Thoracic aorta (tissue), 2 donors: ENCODE measurements at regions not wholly inside any gene's neighbourhood (a gene's known extent, or its start where the extent isn't known, plus 50 kb on each side); places are given as distances from the start of the nearest gene placed in this dataset.

Source experiments
- ATAC-seq: fragments of 150-250 bp; one replicate; pipeline ENCODE4 v1.8.0; 2017; ENCODE audit warnings: low read depth; ENCODE audit not compliant: insufficient number of reproducible peaks, low FRiP score
- DNase-seq: peaks from one replicate; pipeline ENCODE4 v3.0.0-alpha.2; 2020; ENCODE audit warnings: low spot score
- H3K27ac ChIP-seq, 2 donors: fragments of 200-600 bp; sonication (generic); 1 replicate in 1 of 2; 2 replicates in 1 of 2; pipeline ENCODE4 v1.5.1; 2016; ENCODE audit warnings: mild to moderate bottlenecking in 2 of 2, moderate library complexity in 2 of 2
- H3K27me3 ChIP-seq: fragments of 200-600 bp; sonication (generic); replicated peaks from 2 replicates; pipeline ENCODE4 v1.6.0; 2016; ENCODE audit warnings: mild to moderate bottlenecking; ENCODE audit not compliant: insufficient read depth
- H3K36me3 ChIP-seq: fragments of 200-600 bp; sonication (generic); one replicate; pipeline ENCODE4 v1.5.1; 2016
- H3K4me1 ChIP-seq, 2 donors: fragments of 200-600 bp; sonication (generic); 1 replicate in 1 of 2; 2 replicates in 1 of 2; pipeline versions ENCODE4 v1.5.1 to v1.6.0; 2016; ENCODE audit warnings: low read depth in 2 of 2, mild to moderate bottlenecking in 1 of 2; ENCODE audit not compliant: control insufficient read depth in 1 of 2
- H3K4me3 ChIP-seq: fragments of 200-600 bp; sonication (generic); 2 replicates; pipeline ENCODE4 v1.5.1; 2016; ENCODE audit warnings: mild to moderate bottlenecking
- H3K9me3 ChIP-seq: fragments of 200-600 bp; sonication (generic); 2 replicates; pipeline ENCODE4 v1.5.1; 2016
- TF ChIP-seq, protein P1 (sequence below): fragments of 200-600 bp; sonication (generic); IDR thresholded peaks from one replicate; pipeline ENCODE4 v1.5.1; 2019; ENCODE audit warnings: antibody characterized with exemption

DNA sequence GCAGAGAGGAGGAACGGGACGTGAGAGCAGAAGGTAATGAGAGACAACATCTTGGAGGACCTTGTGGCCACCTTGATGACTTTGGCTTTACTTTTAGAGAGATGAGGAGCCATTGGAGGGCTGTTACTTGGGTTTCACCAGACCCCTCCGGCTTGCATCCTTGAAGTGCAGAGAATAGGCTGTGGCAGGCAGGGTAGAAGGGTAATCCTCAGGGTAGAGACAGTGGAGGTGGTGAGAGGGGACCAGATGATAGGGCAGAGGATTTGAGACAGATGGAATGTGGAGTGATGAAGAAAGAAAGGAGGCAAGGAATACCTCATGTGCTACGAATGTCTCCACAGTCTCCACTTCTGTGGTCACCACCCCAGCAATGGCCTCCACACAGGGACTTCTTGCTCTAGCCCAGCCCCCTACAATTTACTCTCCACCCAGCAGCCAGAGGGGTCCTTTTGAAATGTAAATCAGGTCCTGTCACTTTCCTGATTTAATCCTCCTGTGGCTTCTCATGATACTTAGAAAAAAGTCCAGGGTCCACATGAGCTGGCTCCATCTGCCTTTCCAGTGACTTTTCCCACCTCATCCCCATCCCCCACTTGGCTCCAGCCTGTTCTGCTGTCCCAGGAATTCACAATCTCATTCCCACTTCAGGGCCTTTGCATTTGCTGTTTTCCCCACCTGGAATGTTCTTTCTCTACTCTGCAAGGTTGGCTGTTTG is 115.0 kb downstream of the PJA1 start:
- H3K4me3 ChIP-seq: no peak overlapping the region
- H3K9me3 ChIP-seq: no peaks in the 10 kb centered on the region
- H3K4me1 ChIP-seq: no peaks in the 10 kb centered on the region
- no peaks in the 10 kb centered on the region for H3K27me3 ChIP-seq
- TF ChIP-seq, protein P1, sequence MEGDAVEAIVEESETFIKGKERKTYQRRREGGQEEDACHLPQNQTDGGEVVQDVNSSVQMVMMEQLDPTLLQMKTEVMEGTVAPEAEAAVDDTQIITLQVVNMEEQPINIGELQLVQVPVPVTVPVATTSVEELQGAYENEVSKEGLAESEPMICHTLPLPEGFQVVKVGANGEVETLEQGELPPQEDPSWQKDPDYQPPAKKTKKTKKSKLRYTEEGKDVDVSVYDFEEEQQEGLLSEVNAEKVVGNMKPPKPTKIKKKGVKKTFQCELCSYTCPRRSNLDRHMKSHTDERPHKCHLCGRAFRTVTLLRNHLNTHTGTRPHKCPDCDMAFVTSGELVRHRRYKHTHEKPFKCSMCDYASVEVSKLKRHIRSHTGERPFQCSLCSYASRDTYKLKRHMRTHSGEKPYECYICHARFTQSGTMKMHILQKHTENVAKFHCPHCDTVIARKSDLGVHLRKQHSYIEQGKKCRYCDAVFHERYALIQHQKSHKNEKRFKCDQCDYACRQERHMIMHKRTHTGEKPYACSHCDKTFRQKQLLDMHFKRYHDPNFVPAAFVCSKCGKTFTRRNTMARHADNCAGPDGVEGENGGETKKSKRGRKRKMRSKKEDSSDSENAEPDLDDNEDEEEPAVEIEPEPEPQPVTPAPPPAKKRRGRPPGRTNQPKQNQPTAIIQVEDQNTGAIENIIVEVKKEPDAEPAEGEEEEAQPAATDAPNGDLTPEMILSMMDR: no peak
- H3K36me3 ChIP-seq: no peaks in the 10 kb centered on the region
- no peak overlapping the region for H3K27ac ChIP-seq
- ATAC-seq (no peak), DNase-seq (no peak)

DNA sequence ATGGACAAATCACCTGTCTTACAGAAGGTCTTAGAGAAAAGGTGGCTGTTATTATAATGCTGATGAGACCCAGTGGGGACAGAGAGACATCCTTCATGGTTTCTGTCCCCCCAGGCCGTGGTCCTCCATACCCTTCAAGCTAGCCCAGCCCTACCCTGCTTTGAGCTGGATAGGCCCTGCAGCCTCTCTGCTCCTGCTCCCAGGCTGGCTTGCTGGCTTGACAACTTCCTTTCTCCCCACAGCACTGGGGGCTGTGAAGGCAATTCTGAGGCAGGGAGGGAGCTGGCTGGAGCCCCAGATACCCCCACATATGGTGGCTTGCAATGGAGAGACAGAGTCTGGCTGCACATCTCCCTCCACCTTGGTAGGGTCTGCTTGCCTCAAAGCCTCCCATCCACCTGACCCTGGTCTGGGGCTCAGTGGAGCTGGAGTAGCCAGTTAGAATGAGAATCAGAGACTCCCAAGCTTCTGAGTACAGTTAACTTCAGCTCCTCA is 118.2 kb downstream of the PJA1 start:
- Histone ChIP-seq H3K4me1 (no peaks in the 10 kb centered on the region), H3K4me3 (no peak overlapping the region), H3K9me3 (no peaks in the 10 kb centered on the region), H3K27ac (no peak overlapping the region), H3K27me3 (no peaks in the 10 kb centered on the region), H3K36me3 (no peaks in the 10 kb centered on the region)
- TF ChIP-seq, protein P1: no peak
- no peak for ATAC-seq
- no peak for DNase-seq

DNA sequence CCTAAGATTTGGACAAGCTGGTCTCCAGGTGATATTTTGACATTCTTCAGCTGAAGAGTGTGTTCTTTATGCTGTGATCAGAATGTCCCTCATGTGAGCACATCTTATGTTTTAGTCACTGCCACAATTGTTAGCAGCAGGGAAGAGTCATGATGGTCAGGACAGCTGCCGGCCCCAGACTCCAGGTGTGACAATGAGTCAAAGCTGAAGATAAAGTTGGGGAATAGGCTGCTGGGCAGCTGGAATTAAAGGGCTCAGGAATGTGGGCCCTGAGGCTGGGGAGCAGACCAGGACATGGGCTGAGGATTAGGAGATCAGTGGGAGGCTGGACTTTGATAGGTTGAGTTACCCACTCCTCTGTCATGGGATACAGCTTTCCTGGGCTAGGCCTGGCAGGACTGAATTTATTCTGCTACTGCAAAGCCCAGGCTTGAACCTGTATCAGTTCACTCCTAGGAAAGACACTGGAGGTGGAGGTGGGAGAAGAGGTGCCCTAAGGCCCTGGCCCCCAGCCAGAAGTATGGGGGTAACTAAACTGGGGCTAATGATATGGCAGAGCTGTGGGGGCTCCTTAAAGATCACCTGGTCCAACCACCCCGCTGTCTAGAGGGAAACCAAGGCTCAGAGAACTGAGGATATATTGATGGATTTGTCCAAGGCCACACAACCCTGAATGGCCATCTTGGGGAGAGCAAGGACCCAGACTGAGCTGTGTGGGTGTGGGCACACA is 119.5 kb downstream of the PJA1 start:
- DNase-seq (no peak), ATAC-seq (no peak)
- no peaks in the 10 kb centered on the region for H3K27me3 ChIP-seq
- H3K9me3 ChIP-seq: no peaks in the 10 kb centered on the region
- TF ChIP-seq, protein P1: no peak
- H3K36me3 ChIP-seq: no peaks in the 10 kb centered on the region
- no peak overlapping the region for H3K4me3 ChIP-seq
- H3K27ac ChIP-seq: no peak overlapping the region
- no peaks in the 10 kb centered on the region for H3K4me1 ChIP-seq

DNA sequence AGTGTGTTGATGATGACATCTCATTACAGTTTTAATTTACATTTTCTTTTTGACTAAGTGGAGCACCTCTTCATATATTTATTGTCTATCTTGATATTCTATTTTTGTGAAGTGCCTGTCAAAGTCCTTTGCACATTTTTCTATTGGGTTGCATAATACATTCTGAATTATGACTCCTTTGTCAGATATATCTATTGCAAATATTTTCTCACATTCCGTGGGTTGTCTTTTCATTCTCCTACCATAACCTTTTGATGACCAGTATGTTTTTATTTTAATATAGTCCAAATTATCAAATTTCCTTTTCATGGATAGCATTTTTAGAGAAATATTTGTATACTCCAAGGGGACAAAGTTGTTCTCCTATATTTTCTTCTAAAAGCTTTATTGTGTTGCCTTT is 126.4 kb downstream of the PJA1 start:
- ATAC-seq: no peak
- H3K27me3 ChIP-seq: no peaks in the 10 kb centered on the region
- no peaks in the 10 kb centered on the region for H3K36me3 ChIP-seq
- no peaks in the 10 kb centered on the region for H3K4me1 ChIP-seq
- no peak overlapping the region for H3K27ac ChIP-seq
- H3K4me3 ChIP-seq: no peak overlapping the region
- H3K9me3 ChIP-seq: no peaks in the 10 kb centered on the region
- TF ChIP-seq, protein P1: no peak
- no peak for DNase-seq

DNA sequence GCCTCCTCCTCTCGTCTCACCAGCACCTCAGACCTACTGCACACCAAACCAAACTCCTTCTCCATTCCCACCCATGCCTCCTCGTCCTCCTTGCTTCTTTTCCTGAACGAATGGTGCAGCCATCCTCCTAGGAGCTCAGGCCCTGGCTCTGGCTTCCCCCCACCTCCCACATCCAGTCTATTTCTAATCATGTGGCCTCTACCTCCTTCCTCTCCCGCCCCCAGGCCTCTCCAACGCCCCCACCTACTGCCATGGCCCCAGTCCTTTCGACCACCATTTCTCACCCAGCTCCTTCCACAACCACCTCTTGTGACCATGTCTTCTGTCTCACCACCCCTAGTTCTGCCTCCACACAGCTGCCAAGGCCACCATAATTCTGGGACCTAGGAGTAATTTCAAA is 127.1 kb downstream of the PJA1 start:
- Histone ChIP-seq H3K27ac (no peak overlapping the region), H3K4me3 (no peak overlapping the region), H3K4me1 (no peaks in the 10 kb centered on the region), H3K9me3 (no peaks in the 10 kb centered on the region), H3K36me3 (no peaks in the 10 kb centered on the region), H3K27me3 (no peaks in the 10 kb centered on the region)
- TF ChIP-seq, protein P1: no peak
- DNase-seq (no peak), ATAC-seq (no peak)
